ENCODE measurements at regions not wholly inside any gene's neighbourhood (a gene's known extent, or its start where the extent isn't known, plus 50 kb on each side); places are given as distances from the start of the nearest gene placed in this dataset.

DNA sequence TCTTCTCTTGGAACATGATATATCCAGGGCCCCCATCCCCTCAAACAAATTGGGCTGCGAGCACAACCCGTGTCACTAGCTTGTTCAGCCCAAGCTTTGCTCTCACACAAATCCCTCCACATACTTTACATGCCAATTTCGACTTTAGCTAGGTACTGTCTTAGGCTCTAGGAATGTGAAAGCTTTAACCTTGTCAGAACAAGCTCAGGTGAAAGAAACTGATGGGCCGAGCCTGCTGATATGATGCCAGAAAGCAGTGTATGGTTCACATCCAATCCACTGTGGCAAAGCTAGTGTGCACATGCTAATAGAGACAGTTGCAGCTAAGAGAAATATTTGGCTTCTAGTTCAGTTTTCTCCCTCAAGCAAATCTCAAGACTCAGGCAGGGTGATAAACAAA is 79.5 kb downstream of the TNFSF18 start:
- TF ChIP-seq EP300 (IDR thresholded peaks at IDR 0.05; ENCODE audit: borderline replicate concordance in 1 of 2, low read depth in 2 of 2, low read length in 2 of 2) (no peak), CTCF (IDR thresholded peaks at IDR 0.05; ENCODE audit: control extremely low read depth in 1 of 3, insufficient read depth in 1 of 3, low read depth in 1 of 3, low read length in 3 of 3) (no peak), POLR2AphosphoS5 (IDR thresholded peaks at IDR 0.05; ENCODE audit: low read depth, low read length) (no peak), CHD2 (IDR thresholded peaks at IDR 0.05; ENCODE audit: low read length) (no peak), KDM4A (IDR thresholded peaks at IDR 0.05; ENCODE audit: low read depth, low read length, severe bottlenecking) (no peak), SIX5 (IDR thresholded peaks at IDR 0.05; ENCODE audit: low read depth, low read length) (no peak), POLR2A (IDR thresholded peaks at IDR 0.05; ENCODE audit: control extremely low read depth in 1 of 2, low read depth in 2 of 2, low read length in 2 of 2) (no peak), EZH2 (IDR thresholded peaks at IDR 0.05; ENCODE audit: low read depth, low read length, severe bottlenecking) (no peak), ASH2L (IDR thresholded peaks at IDR 0.05; ENCODE audit: low read length) (no peak), SAP30 (IDR thresholded peaks at IDR 0.05; ENCODE audit: insufficient read depth, insufficient replicate concordance, low read length) (no peak), RFX5 (IDR thresholded peaks at IDR 0.05; ENCODE audit: borderline replicate concordance, low read depth, low read length) (no peak), TAF1 (IDR thresholded peaks at IDR 0.05; ENCODE audit: low read depth, low read length) (no peak), MAX (IDR thresholded peaks at IDR 0.05) (no peak)

Data from H1 (cell line).